MCF 10A (cell line): ENCODE measurements at regions not wholly inside any gene's neighbourhood (a gene's known extent, or its start where the extent isn't known, plus 50 kb on each side); places are given as distances from the start of the nearest gene placed in this dataset.

Experiments used
- BruUV-seq: library from RNA; stranded (reverse); fragments of 400-500 nt; replicated peaks from 2 replicates; lab custom pipeline; 2021; lab: Mats Ljungman, UMichigan
- CTCF ChIA-PET: fragments of 300-600 bp; sonication (Branson Sonifier 250); formaldehyde crosslinking; extraction: SDS; loops from one replicate; lab custom pipeline; 2021; ENCODE audit warnings: antibody characterized with exemption, inconsistent platforms; lab: Yijun Ruan, JAX
- POLR2A ChIA-PET: fragments of 300-600, 350-650 bp; sonication (Branson Sonifier 250); formaldehyde crosslinking; extraction: SDS; loops from one replicate; lab custom pipeline; 2020; ENCODE audit warnings: antibody characterized with exemption, inconsistent platforms; lab: Yijun Ruan, JAX
- DNase-seq: peaks from one replicate; pipeline ENCODE4 v3.0.0-alpha.2; 2018; ENCODE audit not compliant: unreplicated experiment
- H3K27ac Mint-ChIP-seq: one replicate; pipeline ENCODE4 v1.8.0; 2022; ENCODE audit warnings: mild to moderate bottlenecking, low read depth, mixed read lengths; ENCODE audit not compliant: unreplicated experiment
- H3K27me3 Mint-ChIP-seq: one replicate; pipeline ENCODE4 v1.8.0; 2022; ENCODE audit warnings: mixed read lengths; ENCODE audit not compliant: insufficient read depth, unreplicated experiment
- H3K36me3 Mint-ChIP-seq: one replicate; pipeline ENCODE4 v1.8.0; 2022; ENCODE audit warnings: mild to moderate bottlenecking, moderate library complexity, mixed read lengths; ENCODE audit not compliant: insufficient read depth, unreplicated experiment
- H3K4me1 Mint-ChIP-seq: one replicate; pipeline ENCODE4 v1.8.0; 2022; ENCODE audit warnings: mixed read lengths; ENCODE audit not compliant: insufficient read depth, unreplicated experiment
- H3K4me3 Mint-ChIP-seq: one replicate; pipeline ENCODE4 v1.8.0; 2022; ENCODE audit warnings: mild to moderate bottlenecking, moderate library complexity, mixed read lengths; ENCODE audit not compliant: unreplicated experiment
- H3K9me3 Mint-ChIP-seq: one replicate; pipeline ENCODE4 v1.8.0; 2022; ENCODE audit warnings: mixed read lengths; ENCODE audit not compliant: unreplicated experiment
- intact Hi-C: fragments of 100-400 bp; cut with micrococcal nuclease; formaldehyde crosslinking; loops from 2 replicates; pipeline ENCODE4 v1.14.1; 2022
- TF ChIP-seq, protein P1 (sequence below): fragments of 200-600 bp; IDR thresholded peaks from one replicate; pipeline ENCODE4 v1.8.0; 2022; ENCODE audit warnings: antibody characterized with exemption, mild to moderate bottlenecking; ENCODE audit not compliant: unreplicated experiment

DNA sequence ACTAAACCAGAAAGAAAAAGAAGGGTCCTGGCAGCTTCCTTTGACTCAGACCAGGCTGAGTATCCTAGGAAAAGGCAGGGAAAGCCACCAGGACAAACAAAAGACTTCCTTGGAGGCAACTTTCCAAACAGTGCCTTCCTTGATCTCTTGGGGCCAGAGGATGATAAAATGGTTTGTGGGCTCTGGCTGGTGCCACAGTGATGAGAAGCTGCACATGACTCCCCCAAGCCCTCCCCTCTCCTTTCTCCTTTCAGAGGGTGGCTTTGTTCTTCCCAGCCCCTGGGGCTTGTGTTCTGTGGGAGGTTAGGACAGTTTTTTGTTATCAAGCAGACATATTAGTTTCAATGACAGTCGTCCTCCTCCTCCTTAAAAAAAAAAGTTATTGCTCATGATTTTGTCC lies 183.2 kb downstream of the SEM1 start:
- no peaks in the 10 kb centered on the region for H3K9me3 Mint-ChIP-seq
- DNase-seq: no peak
- no peak overlapping the region for H3K4me3 Mint-ChIP-seq
- ChIA-PET POLR2A (interaction anchor here (1.4 kb wide), 1 partner anchor 18 kb away, joined by 4 read pairs; no protein-coding TSS in a partner anchor), CTCF (no interaction called here)
- no TSS peak for BruUV-seq
- no peaks in the 10 kb centered on the region for H3K36me3 Mint-ChIP-seq
- H3K27ac Mint-ChIP-seq: no peak overlapping the region
- TF ChIP-seq, protein P1, sequence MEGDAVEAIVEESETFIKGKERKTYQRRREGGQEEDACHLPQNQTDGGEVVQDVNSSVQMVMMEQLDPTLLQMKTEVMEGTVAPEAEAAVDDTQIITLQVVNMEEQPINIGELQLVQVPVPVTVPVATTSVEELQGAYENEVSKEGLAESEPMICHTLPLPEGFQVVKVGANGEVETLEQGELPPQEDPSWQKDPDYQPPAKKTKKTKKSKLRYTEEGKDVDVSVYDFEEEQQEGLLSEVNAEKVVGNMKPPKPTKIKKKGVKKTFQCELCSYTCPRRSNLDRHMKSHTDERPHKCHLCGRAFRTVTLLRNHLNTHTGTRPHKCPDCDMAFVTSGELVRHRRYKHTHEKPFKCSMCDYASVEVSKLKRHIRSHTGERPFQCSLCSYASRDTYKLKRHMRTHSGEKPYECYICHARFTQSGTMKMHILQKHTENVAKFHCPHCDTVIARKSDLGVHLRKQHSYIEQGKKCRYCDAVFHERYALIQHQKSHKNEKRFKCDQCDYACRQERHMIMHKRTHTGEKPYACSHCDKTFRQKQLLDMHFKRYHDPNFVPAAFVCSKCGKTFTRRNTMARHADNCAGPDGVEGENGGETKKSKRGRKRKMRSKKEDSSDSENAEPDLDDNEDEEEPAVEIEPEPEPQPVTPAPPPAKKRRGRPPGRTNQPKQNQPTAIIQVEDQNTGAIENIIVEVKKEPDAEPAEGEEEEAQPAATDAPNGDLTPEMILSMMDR: no peak
- intact Hi-C loops: no loop called here
- peaks cover 5% of the 10 kb centered on the region for H3K4me1 Mint-ChIP-seq
- peaks cover 82% of the 10 kb centered on the region for H3K27me3 Mint-ChIP-seq

DNA sequence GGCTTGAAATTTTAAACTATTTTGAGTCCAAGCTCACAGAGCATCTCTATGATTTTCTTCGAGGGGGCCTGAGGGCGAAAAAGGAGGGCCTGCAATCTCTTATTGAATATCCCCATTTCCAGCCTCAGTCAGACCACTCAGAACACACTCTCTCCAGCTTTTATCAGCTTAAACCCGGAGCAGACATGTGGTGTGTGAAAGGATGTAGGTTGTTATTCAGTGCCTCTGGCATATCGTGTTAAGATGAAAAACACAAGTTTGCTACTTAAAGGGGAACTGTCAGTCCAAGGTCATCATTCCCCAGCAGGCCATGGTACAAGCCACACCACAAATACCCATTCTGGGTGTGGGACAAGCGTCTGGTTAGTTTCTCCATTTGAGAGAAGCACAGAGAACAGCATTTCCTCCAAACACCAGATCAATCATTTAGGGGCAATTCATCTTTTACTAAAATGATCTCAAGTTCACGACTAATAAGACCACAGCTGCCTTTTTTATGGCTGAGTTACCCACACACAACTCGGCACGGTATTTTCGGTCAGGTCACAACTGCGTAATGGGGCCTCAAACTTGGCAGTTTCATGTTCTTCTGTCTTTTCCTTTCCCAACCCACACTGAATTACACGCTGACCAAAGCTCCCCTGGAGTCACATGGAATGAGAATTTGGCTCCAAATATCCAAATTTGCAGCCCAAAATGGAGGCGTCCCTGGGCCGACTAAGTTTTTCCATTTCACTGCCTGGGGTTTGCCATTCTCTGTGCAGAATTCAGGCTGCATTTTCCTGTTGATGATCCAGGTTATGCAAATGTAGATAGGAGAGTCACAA lies 188.4 kb downstream of the SEM1 start:
- H3K4me1 Mint-ChIP-seq: no peaks in the 10 kb centered on the region
- H3K4me3 Mint-ChIP-seq: no peak overlapping the region
- H3K27ac Mint-ChIP-seq: no peak overlapping the region
- peaks cover 87% of the 10 kb centered on the region for H3K27me3 Mint-ChIP-seq
- H3K9me3 Mint-ChIP-seq: no peaks in the 10 kb centered on the region
- POLR2A ChIA-PET: interaction anchor here (0.6 to 1.6 kb wide), 3 partner anchors 11 to 281 kb away, joined by 3 to 4 read pairs (median 3); no protein-coding TSS in a partner anchor
- CTCF ChIA-PET: interaction anchor here (0.6 kb wide), 1 partner anchor 132 kb away, joined by 3 read pairs; no protein-coding TSS in a partner anchor
- no TSS peak for BruUV-seq
- DNase-seq: no peak
- no peaks in the 10 kb centered on the region for H3K36me3 Mint-ChIP-seq
- intact Hi-C loops: no loop called here
- TF ChIP-seq, protein P1: no peak

DNA sequence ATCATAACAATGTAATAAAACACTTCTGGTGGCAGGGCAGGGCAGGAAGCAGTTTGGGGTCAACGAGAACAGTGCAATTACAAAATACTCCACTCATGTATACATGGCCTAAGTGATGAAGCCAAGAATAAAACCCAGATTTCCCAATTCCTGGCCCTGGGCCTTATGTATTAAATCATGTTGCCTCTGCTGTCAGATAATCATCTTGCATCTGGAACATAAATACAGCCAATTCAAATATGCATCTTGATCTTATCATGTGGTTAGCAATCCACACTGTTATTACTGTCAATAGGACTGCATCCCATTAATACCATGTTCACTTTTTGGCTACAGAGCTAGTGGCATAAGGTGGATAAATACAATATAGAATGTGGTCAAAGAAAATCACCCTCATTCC lies 186.5 kb upstream of the SLC25A13 start:
- CTCF ChIA-PET: interaction anchor here (0.6 to 1.2 kb wide), 6 partner anchors 24 to 958 kb away, joined by 3 to 4 read pairs (median 3); no protein-coding TSS in a partner anchor
- Mint-ChIP-seq H3K36me3 (no peaks in the 10 kb centered on the region), H3K4me1 (peaks cover 13% of the 10 kb centered on the region), H3K4me3 (no peak overlapping the region), H3K27me3 (peaks cover 50% of the 10 kb centered on the region), H3K27ac (no peak overlapping the region), H3K9me3 (no peaks in the 10 kb centered on the region)
- peak; percentile 89 for DNase-seq
- intact Hi-C loops: no loop called here
- BruUV-seq: no TSS peak
- TF ChIP-seq, protein P1: no peak
- POLR2A ChIA-PET: interaction anchor here (0.6 to 2.9 kb wide), 6 partner anchors 12 to 290 kb away, joined by 3 to 25 read pairs (median 4); no protein-coding TSS in a partner anchor

DNA sequence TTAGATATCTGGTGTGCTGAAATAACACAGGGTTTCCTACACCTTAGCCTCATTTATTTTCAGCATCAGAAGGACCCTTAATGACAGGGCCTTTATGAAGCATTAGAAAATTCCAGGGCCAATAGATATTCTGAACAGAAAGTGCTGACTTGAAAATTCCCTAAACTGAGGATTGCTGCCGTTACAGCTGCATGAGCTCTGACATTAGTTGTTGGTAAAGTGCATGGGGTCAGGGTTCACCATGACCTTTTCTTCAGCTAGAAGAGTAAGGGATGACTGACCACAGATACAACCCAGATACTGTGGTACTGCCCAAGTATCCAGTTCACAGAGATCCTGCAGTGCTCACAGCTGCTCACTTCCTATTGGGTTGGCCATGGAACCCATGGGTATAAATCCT lies 181.7 kb upstream of the SLC25A13 start:
- CTCF ChIA-PET: interaction anchor here (0.5 kb wide), 1 partner anchor 290 kb away, joined by 3 read pairs; no protein-coding TSS in a partner anchor
- H3K4me3 Mint-ChIP-seq: no peak overlapping the region

More for the DNA sequence above, 181.7 kb upstream of the SLC25A13 start:
- TF ChIP-seq, protein P1: no peak
- DNase-seq: no peak
- Mint-ChIP-seq H3K9me3 (no peaks in the 10 kb centered on the region), H3K27me3 (peaks cover 37% of the 10 kb centered on the region), H3K4me1 (peaks cover 11% of the 10 kb centered on the region), H3K36me3 (no peaks in the 10 kb centered on the region), H3K27ac (no peak overlapping the region)
- no TSS peak for BruUV-seq
- POLR2A ChIA-PET: interaction anchor here (2.2 kb wide), 1 partner anchor 44 kb away, joined by 6 read pairs; no protein-coding TSS in a partner anchor
- intact Hi-C loops: no loop called here
